Esophagus muscularis mucosa (tissue), 4 donors: ENCODE measurements at regions not wholly inside any gene's neighbourhood (a gene's known extent, or its start where the extent isn't known, plus 50 kb on each side); places are given as distances from the start of the nearest gene placed in this dataset.

Source experiments
- DNase-seq: peaks from one replicate; pipeline ENCODE4 v3.0.0-alpha.2; 2017; ENCODE audit errors: extremely low spot score
- H3K27ac ChIP-seq, 4 donors: fragments of 200-600 bp; sonication (generic); replicated peaks in 1 of 4; 1 replicate in 3 of 4; 2 replicates in 1 of 4; pipeline ENCODE4 v1.5.1; 2016 to 2019; ENCODE audit warnings: mild to moderate bottlenecking in 1 of 4
- H3K27me3 ChIP-seq, 4 donors: fragments of 200-600 bp; sonication (generic); one replicate each; pipeline versions ENCODE4 v1.5.1 to v1.6.0; 2016 to 2019
- H3K36me3 ChIP-seq, 4 donors: fragments of 200-600 bp; sonication (generic); one replicate each; pipeline ENCODE4 v1.5.1; 2016 to 2019
- H3K4me1 ChIP-seq, 4 donors: fragments of 200-600 bp; sonication (generic); one replicate each; pipeline ENCODE4 v1.5.1; 2016 to 2019
- H3K4me3 ChIP-seq, 4 donors: fragments of 200-600 bp; sonication (generic); 1 replicate in 2 of 4; 2 replicates in 2 of 4; pipeline ENCODE4 v1.5.1; 2016 to 2019; ENCODE audit warnings: mild to moderate bottlenecking in 4 of 4, moderate library complexity in 1 of 4
- H3K9me3 ChIP-seq, 4 donors: fragments of 200-600 bp; sonication (generic); 1 replicate in 3 of 4; 2 replicates in 1 of 4; pipeline ENCODE4 v1.5.1; 2016 to 2019
- EP300 ChIP-seq: sonication (generic); formaldehyde crosslinking; IDR thresholded peaks from one replicate; pipeline ENCODE4 v1.6.1; 2017; ENCODE audit warnings: antibody characterized with exemption
- POLR2A ChIP-seq: fragments of 450-650 bp; IDR thresholded peaks from one replicate; pipeline ENCODE4 v1.6.1; 2017; ENCODE audit warnings: antibody characterized with exemption, moderate library complexity, mild to moderate bottlenecking, low read depth
- POLR2AphosphoS5 ChIP-seq, 2 donors: sonication (generic); formaldehyde crosslinking; IDR thresholded peaks; one replicate each; pipeline ENCODE4 v1.6.1; 2017; ENCODE audit warnings: antibody characterized with exemption in 2 of 2
- WGBS: methylation state at CpG from one replicate; pipeline ENCODE4 v1.1.5; 2018; 5-methylcytosine and 5-hydroxymethylcytosine counted together
- intact Hi-C: fragments of 100-400 bp; cut with DNase I; formaldehyde crosslinking; loops from one replicate; pipeline ENCODE4 v1.15.1; 2023
- TF ChIP-seq, protein P1 (sequence below), 3 experiments: fragments of 200-600 bp in 2 of 3; fragments of 450-650 bp in 1 of 3; sonication (generic) in 2 of 3; IDR thresholded peaks; one replicate each; pipeline ENCODE4 v1.5.1; 2017 to 2019; ENCODE audit warnings: antibody characterized with exemption in 3 of 3, mild to moderate bottlenecking in 2 of 3, moderate library complexity in 1 of 3

- Histone ChIP-seq H3K4me3 (no peak overlapping the region), H3K9me3 (no peaks in the 10 kb centered on the region), H3K27me3 (no peaks in the 10 kb centered on the region), H3K27ac (no peak overlapping the region), H3K36me3 (no peaks in the 10 kb centered on the region), H3K4me1 (no peaks in the 10 kb centered on the region)
- TF ChIP-seq EP300 (no peak), POLR2A (no peak), POLR2AphosphoS5 (IDR thresholded peaks at IDR 0.05) (no peak)
- TF ChIP-seq, protein P1, sequence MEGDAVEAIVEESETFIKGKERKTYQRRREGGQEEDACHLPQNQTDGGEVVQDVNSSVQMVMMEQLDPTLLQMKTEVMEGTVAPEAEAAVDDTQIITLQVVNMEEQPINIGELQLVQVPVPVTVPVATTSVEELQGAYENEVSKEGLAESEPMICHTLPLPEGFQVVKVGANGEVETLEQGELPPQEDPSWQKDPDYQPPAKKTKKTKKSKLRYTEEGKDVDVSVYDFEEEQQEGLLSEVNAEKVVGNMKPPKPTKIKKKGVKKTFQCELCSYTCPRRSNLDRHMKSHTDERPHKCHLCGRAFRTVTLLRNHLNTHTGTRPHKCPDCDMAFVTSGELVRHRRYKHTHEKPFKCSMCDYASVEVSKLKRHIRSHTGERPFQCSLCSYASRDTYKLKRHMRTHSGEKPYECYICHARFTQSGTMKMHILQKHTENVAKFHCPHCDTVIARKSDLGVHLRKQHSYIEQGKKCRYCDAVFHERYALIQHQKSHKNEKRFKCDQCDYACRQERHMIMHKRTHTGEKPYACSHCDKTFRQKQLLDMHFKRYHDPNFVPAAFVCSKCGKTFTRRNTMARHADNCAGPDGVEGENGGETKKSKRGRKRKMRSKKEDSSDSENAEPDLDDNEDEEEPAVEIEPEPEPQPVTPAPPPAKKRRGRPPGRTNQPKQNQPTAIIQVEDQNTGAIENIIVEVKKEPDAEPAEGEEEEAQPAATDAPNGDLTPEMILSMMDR (IDR thresholded peaks at IDR 0.05): no peak
- DNase-seq: no peak
- intact Hi-C loops: no loop called here
- WGBS: 89% methylated on average over 1 of the region's 1 CpG
Observed at GRCh38 chr2:19062370-19062769, 296.1 kb downstream of the OSR1 start.

DNA sequence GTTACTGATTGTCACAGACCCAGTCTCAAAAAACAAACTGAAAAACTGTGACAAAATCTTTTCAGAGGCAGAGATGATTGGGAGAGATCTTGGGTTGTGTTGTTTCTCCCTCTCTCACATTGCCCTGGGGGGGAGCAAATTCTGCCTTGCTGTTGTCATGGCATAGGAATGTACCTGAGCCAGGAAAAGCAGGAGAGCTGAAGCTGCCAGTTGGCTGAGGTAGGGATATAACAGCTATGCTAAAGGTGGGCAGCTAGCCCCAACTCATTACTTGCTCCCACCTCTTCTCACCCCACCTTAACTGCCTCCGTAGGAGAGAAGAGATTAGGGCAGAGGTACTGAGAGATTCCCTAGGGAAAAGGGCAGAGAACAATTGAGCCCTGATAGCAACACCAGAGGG is 299.3 kb downstream of the OSR1 start:
- TF ChIP-seq POLR2A (no peak), POLR2AphosphoS5 (IDR thresholded peaks at IDR 0.05) (no peak), EP300 (no peak)
- TF ChIP-seq, protein P1 (IDR thresholded peaks at IDR 0.05): no peak
- DNase-seq: no peak
- no peaks in the 10 kb centered on the region for H3K4me1 ChIP-seq
- no peak overlapping the region for H3K4me3 ChIP-seq
- H3K36me3 ChIP-seq: no peaks in the 10 kb centered on the region
- H3K9me3 ChIP-seq: no peaks in the 10 kb centered on the region
- no peaks in the 10 kb centered on the region for H3K27me3 ChIP-seq
- no peak overlapping the region for H3K27ac ChIP-seq
- intact Hi-C loops: no loop called here
- WGBS: 80% methylated on average over 1 of the region's 1 CpG

DNA sequence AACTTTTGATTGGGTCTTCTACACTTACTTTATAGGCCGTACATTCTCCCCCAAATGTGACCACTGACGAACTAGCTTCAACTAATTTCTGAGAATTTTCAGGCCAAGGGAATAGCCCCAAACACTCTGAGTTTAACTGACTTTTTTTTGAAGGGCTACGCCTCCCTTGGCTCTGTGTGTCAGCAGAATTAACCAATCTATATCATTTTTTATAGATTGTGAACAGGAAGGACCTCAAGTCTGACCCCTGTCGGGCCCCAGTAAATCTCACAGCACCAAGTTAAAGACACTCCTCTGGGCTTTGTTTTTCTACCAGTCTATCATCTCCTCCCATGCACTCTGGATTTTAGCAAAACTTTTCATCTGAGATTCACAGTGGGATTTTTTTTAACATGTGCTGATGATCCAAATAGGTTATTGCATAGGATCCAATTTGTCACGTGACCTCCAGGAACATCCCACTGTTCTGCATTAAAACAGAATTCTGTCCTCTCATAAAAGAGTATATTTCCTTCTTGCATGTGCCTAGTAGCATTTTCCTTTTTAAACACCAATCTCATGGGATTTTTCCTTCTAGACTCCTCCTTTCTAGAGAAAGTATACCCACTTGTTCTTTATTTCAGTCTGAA is 307.1 kb downstream of the OSR1 start:
- no peak for DNase-seq
- no peak overlapping the region for H3K27ac ChIP-seq

DNA sequence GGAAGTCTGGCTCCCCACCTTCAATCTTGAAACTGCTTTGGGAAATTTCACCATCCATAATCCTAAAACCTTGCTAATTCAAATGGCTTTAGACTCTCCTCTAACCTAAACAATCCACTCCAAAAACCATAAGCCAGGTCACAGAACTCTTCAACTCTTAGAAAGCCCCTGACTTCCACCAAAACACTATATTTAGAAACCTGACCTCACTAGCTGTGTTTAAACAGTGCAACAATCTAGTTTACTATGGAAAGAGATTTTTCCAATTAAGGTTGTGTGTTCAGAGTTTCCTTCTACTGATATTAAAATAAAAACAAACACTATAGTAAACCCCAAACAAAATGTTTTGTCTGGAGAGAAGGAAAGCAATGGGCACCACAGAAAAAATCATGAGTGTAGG is 308.1 kb downstream of the OSR1 start:
- Histone ChIP-seq H3K36me3 (no peaks in the 10 kb centered on the region), H3K27me3 (no peaks in the 10 kb centered on the region), H3K4me3 (no peak overlapping the region), H3K9me3 (no peaks in the 10 kb centered on the region), H3K4me1 (peaks cover 10 to 20% (median 14%) of the 10 kb centered on the region in 4 donors), H3K27ac (no peak overlapping the region)
- intact Hi-C loops: no loop called here
- DNase-seq: no peak
- no peak for TF ChIP-seq POLR2AphosphoS5 (IDR thresholded peaks at IDR 0.05)
- TF ChIP-seq, protein P1 (IDR thresholded peaks at IDR 0.05): no peak
- no peak for TF ChIP-seq POLR2A
- no peak for TF ChIP-seq EP300

More for the DNA sequence above, 307.1 kb downstream of the OSR1 start:
- H3K4me3 ChIP-seq: no peak overlapping the region
- no peaks in the 10 kb centered on the region for H3K36me3 ChIP-seq
- WGBS: 93% methylated on average over 5 of the region's 5 CpGs
- intact Hi-C loops: no loop called here
- peaks cover 10 to 18% (median 14%) of the 10 kb centered on the region in 4 donors for H3K4me1 ChIP-seq
- no peaks in the 10 kb centered on the region for H3K27me3 ChIP-seq
- H3K9me3 ChIP-seq: no peaks in the 10 kb centered on the region
- TF ChIP-seq POLR2A (no peak), POLR2AphosphoS5 (IDR thresholded peaks at IDR 0.05) (no peak), EP300 (no peak)
- TF ChIP-seq, protein P1 (IDR thresholded peaks at IDR 0.05): no peak

GRCh38 chr2:19048593-19049266 is 309.7 kb downstream of the OSR1 start:
- no peak for TF ChIP-seq POLR2AphosphoS5 (IDR thresholded peaks at IDR 0.05)
- TF ChIP-seq, protein P1 (IDR thresholded peaks at IDR 0.05): no peak
- H3K36me3 ChIP-seq: no peaks in the 10 kb centered on the region
- DNase-seq: no peak
- whole genome bisulfite sequencing: 61% methylated on average over 5 of the region's 5 CpGs
- H3K4me3 ChIP-seq: no peak overlapping the region
- no peaks in the 10 kb centered on the region for H3K9me3 ChIP-seq
- H3K27me3 ChIP-seq: no peaks in the 10 kb centered on the region
- intact Hi-C loops: no loop called here
- no peak overlapping the region for H3K27ac ChIP-seq
- H3K4me1 ChIP-seq: peaks cover 10 to 20% (median 14%) of the 10 kb centered on the region in 4 donors
